Astrocyte of the cerebellum (primary cell): ENCODE measurements at regions not wholly inside any gene's neighbourhood (a gene's known extent, or its start where the extent isn't known, plus 50 kb on each side); places are given as distances from the start of the nearest gene placed in this dataset.

Source experiments
- DNase-seq: peaks from one replicate; pipeline ENCODE4 v3.0.0-alpha.2; 2011; ENCODE audit warnings: low read depth
- H3K4me3 ChIP-seq: 2 replicates; pipeline ENCODE4 v1.5.1; 2011; ENCODE audit warnings: mild to moderate bottlenecking, low read depth, low read length, moderate library complexity
- in situ Hi-C: cut with HindIII; loops from 2 replicates; pipeline ENCODE4 v1.10.0; 2017; ENCODE audit warnings: low sequenced_read_pairs
- TF ChIP-seq, protein P1 (sequence below): IDR thresholded peaks from 2 replicates; pipeline ENCODE4 v1.5.1; 2012; ENCODE audit warnings: low read length, low read depth, moderate library complexity, mild to moderate bottlenecking; ENCODE audit errors: missing control alignments

DNA sequence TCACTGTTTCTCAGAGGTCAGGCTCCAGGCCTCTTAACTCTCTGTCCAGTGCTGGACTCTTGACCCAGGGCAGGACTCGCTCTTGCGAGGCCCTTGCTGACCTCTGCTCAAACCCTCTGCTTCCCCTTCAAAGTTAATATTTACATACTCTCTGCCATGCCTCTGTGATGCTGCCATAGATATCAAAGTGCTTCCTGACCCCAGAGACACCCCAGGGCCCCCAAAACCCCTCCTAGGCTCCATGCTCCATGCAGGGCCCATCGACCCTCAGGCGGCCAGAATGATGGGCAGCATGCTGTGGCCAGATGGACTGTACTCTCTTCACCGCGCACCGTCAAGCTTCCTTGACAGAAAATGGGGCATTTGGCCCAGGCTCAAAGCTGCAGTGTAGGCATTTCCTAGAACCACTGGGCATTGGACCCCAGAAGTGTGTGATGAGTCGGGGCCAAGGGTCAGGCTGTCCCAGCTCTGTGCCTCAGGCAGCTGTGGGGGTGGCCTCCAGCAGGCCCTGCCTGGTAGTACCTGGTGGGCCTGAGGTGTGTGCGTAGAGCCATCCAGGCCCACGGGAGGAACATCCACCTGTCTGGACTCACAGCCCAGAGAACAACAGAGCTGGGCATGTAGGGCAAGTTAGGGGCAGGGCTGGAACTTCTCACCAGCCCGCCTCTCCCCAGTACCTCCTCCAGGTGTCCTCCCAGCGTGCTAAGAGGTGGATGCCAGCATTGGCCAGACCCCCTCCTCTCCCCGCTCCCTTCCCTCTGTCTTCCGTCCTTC, 142.8 kb downstream of the VEGFA start:
- in situ Hi-C loops, result no loop called here
- TF ChIP-seq, protein P1, sequence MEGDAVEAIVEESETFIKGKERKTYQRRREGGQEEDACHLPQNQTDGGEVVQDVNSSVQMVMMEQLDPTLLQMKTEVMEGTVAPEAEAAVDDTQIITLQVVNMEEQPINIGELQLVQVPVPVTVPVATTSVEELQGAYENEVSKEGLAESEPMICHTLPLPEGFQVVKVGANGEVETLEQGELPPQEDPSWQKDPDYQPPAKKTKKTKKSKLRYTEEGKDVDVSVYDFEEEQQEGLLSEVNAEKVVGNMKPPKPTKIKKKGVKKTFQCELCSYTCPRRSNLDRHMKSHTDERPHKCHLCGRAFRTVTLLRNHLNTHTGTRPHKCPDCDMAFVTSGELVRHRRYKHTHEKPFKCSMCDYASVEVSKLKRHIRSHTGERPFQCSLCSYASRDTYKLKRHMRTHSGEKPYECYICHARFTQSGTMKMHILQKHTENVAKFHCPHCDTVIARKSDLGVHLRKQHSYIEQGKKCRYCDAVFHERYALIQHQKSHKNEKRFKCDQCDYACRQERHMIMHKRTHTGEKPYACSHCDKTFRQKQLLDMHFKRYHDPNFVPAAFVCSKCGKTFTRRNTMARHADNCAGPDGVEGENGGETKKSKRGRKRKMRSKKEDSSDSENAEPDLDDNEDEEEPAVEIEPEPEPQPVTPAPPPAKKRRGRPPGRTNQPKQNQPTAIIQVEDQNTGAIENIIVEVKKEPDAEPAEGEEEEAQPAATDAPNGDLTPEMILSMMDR, result no peak
- DNase-seq, result no peak
- H3K4me3 ChIP-seq, result no peak overlapping the region

- in situ Hi-C loops, result no loop called here
- DNase-seq, result no peak
- no peak overlapping the region for H3K4me3 ChIP-seq
- TF ChIP-seq, protein P1, result no peak
These were observed 142.1 kb downstream of the VEGFA start for GRCh38 chr6:43912116-43912577.

DNA sequence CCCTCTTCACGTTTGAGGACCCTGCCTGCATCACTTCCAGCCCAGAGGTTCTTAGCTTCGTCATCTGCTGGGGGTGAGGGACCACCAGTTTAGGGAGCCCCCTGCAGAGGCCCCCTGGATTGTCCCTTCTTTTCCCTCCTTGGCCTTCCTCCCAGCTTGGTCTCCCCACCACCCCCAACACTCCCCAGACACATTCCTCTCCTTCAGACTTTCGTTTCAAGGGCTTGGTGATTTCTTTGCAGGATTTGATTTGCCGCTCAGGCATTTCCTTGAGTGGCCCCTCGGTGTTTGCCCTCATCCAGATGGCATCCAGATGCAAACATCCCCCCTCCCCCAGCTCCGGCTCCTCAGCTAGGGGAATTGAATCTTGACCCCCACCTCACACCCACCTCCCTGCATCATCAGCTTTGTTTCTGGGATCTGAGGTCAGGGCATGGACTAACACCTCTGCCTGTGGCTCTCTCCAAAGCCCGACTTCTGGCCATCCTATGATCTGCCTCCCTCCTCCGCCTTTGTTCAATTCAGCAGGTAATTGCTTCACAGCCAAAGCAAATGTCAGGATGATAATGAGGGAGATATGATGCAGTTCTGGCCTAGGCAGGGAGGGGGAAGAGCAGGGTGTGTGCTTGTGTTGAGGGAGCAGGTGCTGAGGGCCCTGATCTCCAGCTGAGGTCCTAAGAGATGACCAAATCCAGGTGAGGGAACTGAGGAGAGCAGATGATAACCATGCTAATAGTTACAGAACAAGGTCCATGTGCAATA, 141.5 kb downstream of the VEGFA start:
- in situ Hi-C loops, result no loop called here
- TF ChIP-seq, protein P1, result no peak
- H3K4me3 ChIP-seq, result no peak overlapping the region
- no peak for DNase-seq

- TF ChIP-seq, protein P1, result no peak
- DNase-seq, result no peak
- H3K4me3 ChIP-seq, result no peak overlapping the region
- in situ Hi-C loops, result no loop called here
These were observed 140.8 kb downstream of the VEGFA start for GRCh38 chr6:43910638-43911353.

- no peak for DNase-seq
- H3K4me3 ChIP-seq, result no peak overlapping the region
- in situ Hi-C loops, result no loop called here
- TF ChIP-seq, protein P1, result no peak
These were observed 140.2 kb downstream of the VEGFA start for GRCh38 chr6:43910149-43910637.

GRCh38 chr6:43909474-43910148, 139.6 kb downstream of the VEGFA start:
- H3K4me3 ChIP-seq, result no peak overlapping the region
- no peak for DNase-seq
- in situ Hi-C loops, result no loop called here
- TF ChIP-seq, protein P1, result no peak
